ENCODE measurements at regions not wholly inside any gene's neighbourhood (a gene's known extent, or its start where the extent isn't known, plus 50 kb on each side); places are given as distances from the start of the nearest gene placed in this dataset.

GRCh38 chr11:26841818-26842473, 120.1 kb upstream of the SLC5A12 start:
- DNase-seq, result no peak

GRCh38 chr11:26842478-26843282, 120.8 kb upstream of the SLC5A12 start:
- no peak for DNase-seq

GRCh38 chr11:26843539-26843938, 121.7 kb upstream of the SLC5A12 start:
- DNase-seq, result no peak

- DNase-seq, result no peak
Observed at GRCh38 chr11:26844963-26845362, 123.1 kb upstream of the SLC5A12 start.

- DNase-seq, result no peak
Observed at GRCh38 chr11:26846227-26846626, 124.4 kb upstream of the SLC5A12 start.

- DNase-seq, result no peak
Observed at GRCh38 chr11:26847459-26847858, 125.6 kb upstream of the SLC5A12 start.

- DNase-seq, result no peak
Observed at GRCh38 chr11:26847977-26848376, 126.1 kb upstream of the SLC5A12 start.

- peak; percentile 95 for DNase-seq
Observed at GRCh38 chr11:26849036-26849435, 127.2 kb upstream of the SLC5A12 start.

GRCh38 chr11:26851291-26851690, 129.4 kb upstream of the SLC5A12 start:
- no peak for DNase-seq

GRCh38 chr11:26851696-26852095, 129.8 kb upstream of the SLC5A12 start:
- DNase-seq, result peak; percentile 78

GRCh38 chr11:26858098-26858497, 135.8 kb upstream of the FIBIN start:
- DNase-seq, result no peak

- DNase-seq, result no peak
Observed at GRCh38 chr11:26859416-26859815, 134.5 kb upstream of the FIBIN start.

GRCh38 chr11:26860091-26860780, 133.7 kb upstream of the FIBIN start:
- no peak for DNase-seq

GRCh38 chr11:26860895-26861294, 133.0 kb upstream of the FIBIN start:
- DNase-seq, result peak; percentile 30

- no peak for DNase-seq
Observed at GRCh38 chr11:26862801-26863200, 131.1 kb upstream of the FIBIN start.

GRCh38 chr11:26865703-26866102, 128.2 kb upstream of the FIBIN start:
- no peak for DNase-seq

- DNase-seq, result no peak
Observed at GRCh38 chr11:26867286-26867685, 126.6 kb upstream of the FIBIN start.

GRCh38 chr11:26878959-26879581, 114.8 kb upstream of the FIBIN start:
- no peak for DNase-seq

GRCh38 chr11:26882363-26882880, 111.5 kb upstream of the FIBIN start:
- peak; percentile 5 for DNase-seq

GRCh38 chr11:26891501-26891900, 102.4 kb upstream of the FIBIN start:
- DNase-seq, result no peak

- DNase-seq, result no peak
Observed at GRCh38 chr11:26896719-26897118, 97.2 kb upstream of the FIBIN start.

- no peak for DNase-seq
Observed at GRCh38 chr11:26898799-26899198, 95.1 kb upstream of the FIBIN start.

- DNase-seq, result peak; percentile 34
Observed at GRCh38 chr11:26901162-26901561, 92.8 kb upstream of the FIBIN start.

All from NCI-H69 (cell line).